NT2/D1 (cell line): ENCODE measurements at regions not wholly inside any gene's neighbourhood (a gene's known extent, or its start where the extent isn't known, plus 50 kb on each side); places are given as distances from the start of the nearest gene placed in this dataset.

Source experiments
- SUZ12 ChIP-seq: IDR thresholded peaks from 2 replicates; pipeline ENCODE4 v1.6.1; 2011; ENCODE audit not compliant: insufficient read length, insufficient read depth; ENCODE audit errors: extremely low read depth
- ZNF274 ChIP-seq: IDR thresholded peaks from 2 replicates; pipeline ENCODE4 v1.6.1; 2011; ENCODE audit warnings: mild to moderate bottlenecking, low read depth, low read length

- no peak for TF ChIP-seq ZNF274
- TF ChIP-seq SUZ12: no peak
These were observed 267.2 kb downstream of the MAT2B start for GRCh38 chr5:163772644-163773043.
